Tongue (tissue), 1 donor: ENCODE measurements at regions not wholly inside any gene's neighbourhood (a gene's known extent, or its start where the extent isn't known, plus 50 kb on each side); places are given as distances from the start of the nearest gene placed in this dataset.

Experiments
- DNase-seq: peaks from one replicate; pipeline ENCODE4 v3.0.0-alpha.2; 2015

- no peak for DNase-seq
Measured at GRCh38 chr2:100192825-100193224, 50.4 kb upstream of the AFF3 start.

- DNase-seq = no peak
Measured at GRCh38 chr2:100192300-100192699, 49.9 kb upstream of the AFF3 start.
